Right kidney (tissue), 1 donor: ENCODE measurements at regions not wholly inside any gene's neighbourhood (a gene's known extent, or its start where the extent isn't known, plus 50 kb on each side); places are given as distances from the start of the nearest gene placed in this dataset.
A peak's percentile ranks its signal among the peaks of the same experiment; 100 is the strongest.

Experiments
- DNase-seq: peaks from one replicate; pipeline ENCODE4 v3.0.0-alpha.2; 2016

DNA sequence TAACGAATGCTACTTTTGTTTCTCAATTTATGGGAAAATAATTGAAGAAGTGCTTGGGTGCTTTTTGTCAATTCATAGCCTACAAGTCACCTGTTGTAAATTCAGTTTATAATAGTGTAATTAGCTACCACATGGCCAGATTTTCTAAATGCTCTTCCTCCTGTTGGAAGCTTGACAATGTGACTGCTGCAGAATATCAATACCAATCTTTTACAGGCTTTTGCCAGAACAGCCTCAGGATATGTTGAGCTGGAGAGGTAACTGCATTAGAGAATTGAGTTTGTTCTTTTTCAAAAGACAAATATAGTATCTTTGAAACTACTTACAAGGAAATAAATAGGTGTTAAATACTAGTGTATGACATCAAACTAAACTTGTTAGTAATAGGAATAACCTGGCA is 277.8 kb downstream of the POU4F1 start:
- DNase-seq: no peak

DNA sequence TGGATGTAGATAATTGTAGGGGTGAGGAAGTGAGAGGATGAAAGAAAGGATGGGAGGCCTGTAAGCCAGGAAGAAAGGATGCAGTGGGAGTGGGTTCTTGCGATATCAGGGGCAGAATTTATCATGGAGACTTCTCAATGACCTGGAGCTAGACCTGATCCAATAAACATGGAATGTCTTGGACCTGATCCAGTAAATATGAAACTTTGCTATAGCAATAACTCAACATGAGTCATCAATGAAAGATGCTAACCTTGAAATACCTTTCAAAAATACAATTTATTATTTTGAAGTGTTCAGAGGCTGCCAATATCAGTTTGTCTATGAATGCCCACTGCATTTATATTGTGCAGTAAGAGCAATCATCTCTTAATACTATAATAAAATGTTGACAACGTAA is 279.5 kb downstream of the POU4F1 start:
- DNase-seq: no peak

DNA sequence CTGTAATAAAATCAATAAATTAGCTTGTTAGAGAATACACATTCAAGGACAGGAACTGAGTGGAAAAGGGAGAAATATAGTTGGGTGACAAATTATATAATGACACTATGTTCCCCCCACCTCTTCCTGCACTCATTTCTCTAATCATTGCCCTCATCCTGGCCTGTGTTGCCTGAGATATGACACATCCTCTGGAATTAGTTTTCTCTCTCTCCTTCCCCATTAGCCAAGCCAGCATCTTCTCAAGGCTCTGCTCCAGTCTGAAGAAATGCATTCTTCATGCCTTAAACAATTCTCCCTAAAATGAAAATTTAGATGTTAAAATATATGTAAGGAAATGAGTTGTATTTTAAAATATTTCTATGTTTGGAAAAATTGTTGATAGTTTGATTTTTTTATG is 280.3 kb downstream of the POU4F1 start:
- no peak for DNase-seq

DNA sequence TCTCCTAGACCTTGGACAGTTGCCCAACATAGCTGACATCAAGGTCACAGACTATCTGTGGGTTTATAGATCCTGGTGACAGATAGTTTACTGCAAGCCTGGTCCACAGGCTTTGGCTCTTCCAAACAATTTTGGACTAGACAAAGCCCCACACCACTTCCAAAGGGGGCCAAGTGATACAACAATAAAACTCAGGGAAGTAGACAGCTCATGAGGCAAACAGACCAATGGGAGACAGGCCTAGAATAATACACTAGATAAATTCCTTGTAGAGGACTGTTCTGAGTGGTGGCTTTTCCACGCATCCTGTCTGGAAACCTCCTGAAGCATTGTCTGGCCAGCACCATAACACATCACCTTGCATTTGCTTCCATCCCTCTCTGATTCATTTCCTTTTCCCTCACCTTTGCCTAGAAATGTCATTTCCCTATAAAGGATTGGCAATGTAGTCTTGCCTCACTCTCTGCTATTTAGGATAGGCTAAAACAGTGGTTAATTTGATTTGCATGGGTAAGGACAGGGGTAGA is 284.2 kb downstream of the POU4F1 start:
- no peak for DNase-seq

DNA sequence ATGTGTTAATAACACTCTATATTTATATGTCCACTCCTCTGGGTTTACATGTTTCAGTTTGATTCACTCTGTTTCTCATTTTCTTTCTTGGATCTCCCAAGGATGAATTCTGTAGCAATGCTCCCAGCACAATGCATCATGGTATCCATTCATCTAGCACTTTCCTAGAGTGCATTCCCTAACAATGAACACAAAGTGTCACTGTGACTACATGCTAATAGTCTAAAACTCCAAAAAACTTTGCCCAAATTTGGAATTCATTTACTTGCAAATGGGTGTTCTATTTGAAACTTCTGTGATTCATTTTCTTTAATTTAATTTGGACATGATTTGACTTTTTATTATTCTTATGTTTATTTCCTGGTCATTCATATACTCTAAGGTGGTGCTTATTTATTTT is 286.3 kb downstream of the POU4F1 start:
- DNase-seq: no peak

DNA sequence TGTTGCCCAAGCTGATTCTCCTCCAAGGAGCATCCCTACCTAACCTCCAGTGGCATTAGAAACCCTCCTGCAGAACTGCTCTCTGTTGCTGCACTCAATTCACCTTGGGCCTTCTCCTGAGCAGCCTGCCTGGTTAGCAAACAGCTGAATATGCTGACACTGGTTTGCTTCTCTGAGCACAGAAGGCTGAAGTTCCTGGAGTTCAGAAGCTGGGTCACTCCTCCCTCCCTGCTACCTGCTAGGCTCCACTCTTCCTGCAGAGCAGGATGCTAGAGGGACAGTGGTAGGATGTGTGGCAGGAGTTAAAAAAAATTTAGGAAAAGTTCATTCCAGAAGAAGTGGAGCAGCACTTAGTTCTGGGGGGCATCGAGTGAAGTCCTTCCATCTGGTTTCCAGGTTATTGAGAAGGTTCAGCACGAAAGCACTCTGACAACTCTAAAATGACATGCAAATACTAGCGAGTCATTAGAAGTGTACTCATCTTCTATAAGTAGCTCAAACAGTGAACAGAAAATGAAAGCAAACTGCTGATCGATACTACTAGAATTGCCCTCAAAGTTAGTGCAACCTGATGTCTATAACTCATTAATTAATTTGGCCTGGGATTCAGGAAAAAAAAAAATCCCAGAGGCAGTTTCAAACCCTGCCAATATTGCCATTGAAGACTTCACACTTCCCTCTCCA is 293.7 kb downstream of the POU4F1 start:
- no peak for DNase-seq

DNA sequence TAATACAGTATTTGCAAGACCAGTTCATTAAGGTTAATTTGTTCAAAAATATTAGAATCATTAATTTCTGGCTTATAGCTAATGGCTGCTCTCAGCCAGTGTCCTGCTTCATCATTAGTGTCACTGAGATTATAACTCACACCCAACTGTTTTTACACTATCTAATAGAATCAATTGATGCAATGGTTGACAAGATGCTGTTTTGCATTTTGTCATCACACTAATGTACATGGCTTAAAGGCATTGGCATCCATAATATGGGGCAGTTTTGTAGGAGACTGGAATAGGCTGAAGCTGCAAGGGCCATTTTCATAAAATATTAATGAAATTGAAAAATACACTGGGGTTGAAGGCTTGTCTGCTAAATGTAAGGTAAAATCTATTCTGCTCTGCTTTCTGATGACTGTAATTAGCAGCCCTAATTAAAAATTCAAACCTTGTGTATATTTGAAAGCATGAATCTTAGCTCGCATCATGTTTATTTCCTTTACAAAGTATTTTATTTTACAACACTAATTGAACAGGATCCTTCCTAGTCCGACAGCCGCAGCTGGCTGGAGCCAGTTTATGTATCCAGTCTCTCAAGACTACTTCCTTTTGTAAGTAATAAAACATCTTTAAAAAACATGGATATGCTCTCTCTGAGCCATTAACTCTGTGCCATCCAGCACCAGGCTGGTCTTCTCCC is 296.7 kb downstream of the POU4F1 start:
- DNase-seq: no peak

DNA sequence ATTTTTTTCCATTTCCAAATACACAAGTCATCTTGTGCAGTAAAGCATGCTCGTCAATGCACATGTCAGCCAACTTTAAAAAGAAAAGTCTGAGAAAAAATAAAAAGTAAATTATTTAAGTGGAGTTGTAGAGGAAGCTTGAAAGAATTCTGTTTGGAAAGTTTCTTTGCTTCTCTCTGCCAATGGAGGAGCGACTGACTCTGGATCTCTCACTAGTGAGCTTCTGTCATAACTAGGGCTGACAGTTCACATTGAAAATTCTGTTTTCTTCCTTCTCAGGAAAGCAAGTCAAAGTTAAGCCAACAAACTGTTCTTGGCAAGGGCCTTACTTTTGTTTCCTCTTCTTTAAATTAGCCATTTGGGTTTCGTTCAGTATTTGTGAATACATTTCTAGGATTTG is 298.2 kb downstream of the POU4F1 start:
- DNase-seq: no peak

DNA sequence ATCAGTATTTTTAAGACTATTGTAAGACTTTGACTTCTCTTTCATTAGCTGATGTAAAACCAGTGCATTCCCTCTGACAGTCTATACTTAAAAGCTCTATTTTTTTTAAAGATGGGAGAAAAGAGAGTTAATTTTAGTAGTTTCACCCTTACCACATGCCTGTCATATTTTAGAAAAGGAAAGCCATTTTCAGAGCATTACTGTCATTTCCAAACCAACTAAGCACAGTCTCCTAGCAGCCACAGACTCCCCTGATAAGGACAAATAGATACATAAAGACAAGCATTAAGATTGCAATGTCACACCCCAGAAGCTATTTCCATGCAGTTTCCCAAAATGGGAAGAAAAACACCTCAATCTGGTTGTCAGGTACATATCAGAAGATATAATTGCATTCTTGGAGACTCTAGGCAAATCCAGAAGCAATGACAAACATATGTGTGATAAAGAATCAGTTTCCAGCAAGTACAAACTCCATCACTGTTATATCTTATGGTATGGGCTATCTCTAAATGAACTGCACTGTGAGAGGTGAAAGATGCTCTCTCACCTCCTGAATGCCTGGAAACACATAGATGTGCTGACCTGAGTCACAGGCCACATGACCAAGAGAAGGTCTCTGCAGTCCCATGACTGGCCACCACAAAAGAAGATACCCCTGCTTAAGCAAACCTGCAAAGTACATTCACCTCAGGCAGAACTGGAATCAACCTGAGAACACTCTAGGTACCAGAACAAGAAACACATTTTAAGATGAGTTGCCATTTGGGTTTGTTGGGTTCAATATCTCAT is 303.3 kb downstream of the POU4F1 start:
- DNase-seq: no peak

DNA sequence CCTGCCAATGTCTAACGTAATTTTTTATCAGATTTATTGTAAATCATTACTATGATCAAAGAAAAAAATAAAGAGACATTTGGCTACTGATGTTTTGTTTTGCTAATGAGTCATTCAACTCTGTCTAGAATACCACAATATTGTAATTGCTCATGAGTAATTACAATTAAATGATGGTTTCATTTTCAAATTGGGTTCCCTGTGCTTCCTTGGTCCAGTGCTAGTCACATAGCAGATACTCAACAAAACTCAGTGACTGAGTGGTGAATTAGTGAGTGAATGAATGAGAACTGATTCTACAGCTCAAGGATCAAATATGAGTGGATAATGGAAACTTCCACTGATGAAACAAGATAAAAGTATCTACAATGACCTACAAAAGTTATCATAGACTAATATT is 304.7 kb downstream of the POU4F1 start:
- DNase-seq: no peak

DNA sequence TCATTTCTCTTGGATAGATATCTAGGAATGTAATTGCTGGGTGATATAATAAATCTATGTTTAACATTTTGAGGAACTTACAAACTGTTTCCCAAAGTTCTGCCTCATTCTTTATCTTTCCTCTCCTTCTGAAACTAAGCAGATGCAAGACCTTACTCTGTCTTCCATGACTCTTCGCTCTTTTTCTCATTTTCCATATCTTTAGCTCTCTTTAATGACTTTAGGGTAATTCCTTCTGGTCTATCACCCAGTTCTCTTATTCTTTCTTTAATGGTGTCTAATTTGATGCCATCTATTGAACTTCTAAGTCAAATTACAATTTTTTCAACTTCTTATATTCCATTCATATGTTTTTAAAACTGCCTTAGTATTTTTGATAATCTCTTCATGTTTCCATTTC is 316.6 kb downstream of the POU4F1 start:
- no peak for DNase-seq

DNA sequence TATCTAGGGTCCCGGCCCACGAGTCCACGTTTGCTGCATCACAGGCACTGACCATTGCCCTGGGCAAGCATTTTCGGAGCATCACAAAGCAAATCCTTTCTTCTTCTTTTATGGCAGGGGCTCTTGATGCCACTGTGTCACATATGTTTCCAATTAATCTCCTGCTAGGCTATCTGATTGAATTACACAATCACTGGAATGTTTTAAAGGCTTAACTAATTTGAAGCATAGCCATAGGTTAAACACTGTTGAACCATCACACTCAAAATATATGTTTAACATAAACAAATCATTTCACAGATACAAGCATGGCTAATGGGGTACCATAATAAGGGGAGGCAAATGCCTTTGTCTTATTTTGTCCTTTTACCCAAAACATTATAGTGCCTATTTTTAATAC is 338.3 kb downstream of the POU4F1 start:
- DNase-seq: no peak

DNA sequence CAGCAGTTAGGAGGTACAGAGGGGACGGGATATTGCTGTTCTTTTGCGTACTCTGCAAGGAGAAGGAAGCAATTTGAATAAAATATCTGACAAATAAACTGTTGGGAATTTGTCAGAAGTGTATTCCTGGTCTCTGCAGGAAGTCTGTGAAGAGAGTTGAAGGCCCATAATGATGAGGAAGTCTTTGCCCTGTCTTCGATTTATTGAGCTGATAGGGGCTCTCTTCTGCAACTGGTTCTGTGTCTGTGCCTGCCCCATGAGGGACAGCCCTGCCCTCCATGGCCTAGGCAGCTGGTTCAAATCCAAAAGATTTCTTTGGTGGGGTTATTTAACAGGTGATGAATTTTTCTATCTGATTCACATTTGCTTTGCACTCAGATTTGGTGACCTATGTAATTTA is 339.7 kb upstream of the EDNRB start:
- DNase-seq: no peak

DNA sequence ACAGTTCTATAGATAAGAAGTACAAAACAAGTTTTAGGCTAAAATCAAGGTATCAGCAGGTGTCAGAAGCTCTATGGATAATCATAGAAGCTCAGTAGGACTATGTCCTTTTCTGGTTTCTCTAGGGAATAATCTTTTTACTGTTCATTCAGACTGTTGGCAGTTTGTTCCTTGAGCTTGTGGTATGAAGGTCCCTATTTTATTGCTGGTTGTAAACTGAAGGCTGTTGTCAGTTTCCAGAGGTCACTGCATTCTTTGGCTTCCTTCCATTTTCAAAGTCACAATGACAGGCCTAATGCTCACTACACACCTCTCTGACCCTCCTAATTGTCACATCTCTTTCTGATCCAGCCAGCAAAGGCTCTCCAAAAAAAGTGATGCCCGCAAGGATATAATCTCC is 337.9 kb upstream of the EDNRB start:
- no peak for DNase-seq

DNA sequence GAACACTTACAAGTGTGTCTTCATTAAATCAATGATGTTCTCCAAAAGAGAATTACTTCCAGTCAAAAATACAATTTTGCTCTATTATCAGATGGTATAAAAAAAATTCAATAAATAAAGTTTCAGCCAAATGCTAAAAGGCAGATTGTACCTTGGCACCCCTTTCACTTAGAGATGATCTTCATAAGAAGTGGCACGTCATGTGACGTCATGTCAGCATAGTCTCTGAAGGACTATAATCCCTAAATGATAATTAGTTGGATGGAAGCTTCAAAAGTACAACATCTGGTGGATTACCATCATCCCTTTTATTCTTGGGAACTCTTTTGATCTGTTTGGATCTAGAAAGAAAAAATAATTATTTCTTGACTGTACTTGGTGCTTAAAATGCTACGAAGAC is 335.5 kb upstream of the EDNRB start:
- no peak for DNase-seq

DNA sequence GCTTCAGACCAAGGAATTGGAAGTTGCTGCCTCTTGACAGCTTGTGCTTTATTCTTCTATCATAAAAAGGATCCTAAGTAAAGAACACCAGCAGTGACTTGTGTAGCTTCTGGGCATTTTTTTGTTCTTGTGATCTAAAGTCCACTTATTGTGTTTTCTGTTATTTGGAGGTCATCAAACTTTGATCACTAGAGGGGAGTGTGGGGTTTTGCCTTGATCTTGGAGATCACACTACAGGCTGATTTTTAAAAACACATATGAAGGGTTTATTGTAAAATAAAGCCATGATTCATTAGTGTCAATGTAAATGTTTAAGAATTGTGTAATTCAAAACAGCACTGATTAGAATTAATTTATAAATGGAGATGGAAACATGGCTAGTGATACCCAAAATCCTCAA is 328.7 kb upstream of the EDNRB start:
- DNase-seq: no peak

DNA sequence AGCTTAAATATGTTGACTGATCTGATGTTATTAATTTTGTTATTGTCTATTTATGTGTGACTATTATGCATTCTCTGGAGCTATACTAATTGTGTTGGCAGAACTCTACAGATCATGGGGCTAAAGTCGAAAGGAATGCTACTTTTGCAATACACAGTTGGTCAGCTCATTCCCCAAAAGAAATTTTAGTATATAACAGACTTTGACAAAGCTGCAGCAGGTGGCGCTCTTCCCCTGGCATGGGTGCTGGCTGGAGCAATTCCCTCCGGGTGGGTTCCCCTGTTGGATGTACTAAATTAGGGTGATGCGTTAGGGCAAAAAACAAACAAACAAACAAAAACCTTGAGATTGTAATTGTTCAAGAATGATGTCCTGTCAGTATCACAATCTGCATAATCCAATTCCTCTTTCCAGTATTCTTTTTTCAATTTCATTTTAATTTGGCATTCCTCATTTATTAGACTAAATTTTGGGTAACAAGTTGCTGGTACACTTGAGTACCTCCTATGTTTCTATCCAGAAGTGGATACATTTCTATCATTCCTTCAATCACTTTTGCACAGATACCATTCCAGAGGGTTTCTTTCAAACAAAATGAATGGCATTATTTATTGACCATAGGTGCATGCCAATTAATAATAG is 322.8 kb upstream of the EDNRB start:
- DNase-seq: peak; percentile 6

DNA sequence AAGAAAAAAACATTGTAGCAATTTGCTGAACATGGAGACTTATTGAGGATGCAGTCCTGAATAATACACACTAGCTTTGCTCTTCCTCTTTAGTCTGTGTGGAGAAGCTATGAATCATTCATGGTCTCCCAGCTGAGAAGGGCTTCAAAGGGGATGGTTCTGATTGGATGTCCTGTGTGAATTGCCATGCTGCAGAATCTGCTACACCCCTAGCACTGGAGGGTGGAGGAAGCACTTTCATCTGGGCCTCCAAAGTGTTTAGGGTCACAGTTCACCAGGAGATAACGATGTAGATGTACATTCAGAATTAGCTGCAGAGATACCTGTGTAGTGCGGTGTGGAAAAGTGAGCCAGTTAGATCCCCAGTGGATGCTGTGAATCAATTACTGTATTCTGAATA is 321.1 kb upstream of the EDNRB start:
- DNase-seq: no peak

DNA sequence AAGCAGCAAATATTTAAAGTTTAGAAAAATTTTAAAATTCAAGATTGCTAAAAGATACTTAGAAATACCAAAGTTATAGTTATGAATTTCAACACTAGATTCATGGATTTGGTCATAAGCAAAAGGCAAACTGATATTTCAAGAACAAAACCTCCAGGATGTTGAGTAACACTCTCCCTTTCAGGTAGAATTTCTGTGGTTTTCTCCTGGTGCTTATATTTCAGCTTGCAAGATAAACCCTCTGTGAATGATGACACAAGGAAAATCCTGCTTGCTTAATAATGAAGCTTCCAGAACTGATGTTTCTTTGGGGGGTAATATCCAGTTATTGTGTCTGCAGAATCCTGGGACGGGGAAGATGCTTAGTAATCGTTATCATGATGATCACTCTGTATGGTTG is 320.3 kb upstream of the EDNRB start:
- DNase-seq: no peak

DNA sequence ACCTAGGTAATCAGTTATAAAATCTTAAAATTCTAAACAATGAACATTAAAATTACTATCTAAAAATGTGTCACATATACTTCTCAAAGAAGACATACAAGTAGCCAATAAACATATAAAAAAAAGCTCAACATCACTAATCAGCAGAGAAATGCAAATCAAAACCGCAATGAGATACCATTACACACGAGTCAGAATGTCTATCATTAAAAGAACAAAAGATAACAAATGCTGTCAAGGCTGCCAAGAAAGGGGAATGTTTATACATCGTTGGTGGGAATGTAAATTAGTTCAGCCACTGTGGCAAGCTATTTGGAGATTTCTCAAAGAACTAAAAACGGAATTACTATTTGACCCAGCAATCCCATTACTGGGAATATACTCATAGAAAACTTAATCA is 310.3 kb upstream of the EDNRB start:
- DNase-seq: no peak

DNA sequence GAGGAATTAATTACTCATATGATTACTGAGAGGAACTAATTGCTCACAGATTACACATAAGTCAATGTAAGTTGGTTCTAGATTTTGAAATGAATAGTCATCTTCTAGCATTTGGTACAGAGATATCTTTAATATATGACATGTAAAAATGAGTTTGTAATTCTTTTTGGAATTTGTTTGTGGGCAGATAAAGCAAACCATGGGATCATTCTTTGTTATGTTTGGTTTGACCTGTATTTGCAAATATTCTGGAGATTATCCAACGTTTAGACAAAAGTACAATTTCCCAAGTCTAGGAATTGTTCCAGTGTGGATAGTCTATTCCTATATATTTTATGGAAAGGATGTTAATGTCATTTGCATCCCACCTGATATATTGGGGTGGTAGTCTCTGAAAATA is 309.6 kb upstream of the EDNRB start:
- no peak for DNase-seq

DNA sequence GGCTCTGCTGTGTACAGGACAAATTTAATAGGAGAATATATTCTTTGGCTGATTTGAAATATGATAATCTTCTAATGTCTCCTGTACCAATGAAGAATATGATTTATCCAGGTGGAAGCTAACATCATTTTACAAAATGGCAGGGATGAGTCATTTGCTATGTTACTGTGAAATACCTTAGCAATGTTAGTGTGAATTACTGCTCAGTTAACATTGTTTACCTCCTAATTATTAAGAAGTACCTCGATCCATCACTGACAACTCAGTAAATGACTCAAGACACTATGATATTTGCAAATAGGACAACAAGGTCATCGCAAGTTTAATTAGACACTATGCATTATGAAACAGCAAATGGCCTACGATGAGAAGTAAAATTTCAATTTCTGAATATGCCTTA is 309.1 kb upstream of the EDNRB start:
- DNase-seq: no peak
